IMR-90 (cell line): ENCODE measurements at regions not wholly inside any gene's neighbourhood (a gene's known extent, or its start where the extent isn't known, plus 50 kb on each side); places are given as distances from the start of the nearest gene placed in this dataset.

Source experiments
- ATAC-seq: fragments of 200-7000 bp; cut with Tn5 transposase; 2 replicates; pipeline ENCODE4 v1.9.1; 2020; ENCODE audit warnings: low read depth, mild to moderate bottlenecking, moderate library complexity
- BruUV-seq: library from RNA; stranded (reverse); fragments of 400-500 nt; replicated peaks from 2 replicates; lab custom pipeline; 2021; lab: Mats Ljungman, UMichigan
- CTCF ChIA-PET: fragments of 300-600 bp; formaldehyde crosslinking; extraction: SDS; loops from one replicate; lab custom pipeline; 2021; ENCODE audit warnings: antibody characterized with exemption; lab: Yijun Ruan, JAX
- POLR2A ChIA-PET: fragments of 300-600 bp; sonication (Branson Sonifier 250); formaldehyde crosslinking; loops from one replicate; lab custom pipeline; 2022; ENCODE audit warnings: antibody characterized with exemption; ENCODE audit not compliant: unreplicated experiment; lab: Charles Lee
- DNase-seq: peaks from one replicate; pipeline ENCODE4 v3.0.0; 2013
- H2AFZ ChIP-seq: replicated peaks from 2 replicates; pipeline ENCODE3; 2013; ENCODE audit warnings: low read length, mild to moderate bottlenecking; ENCODE audit not compliant: poor library complexity
- H2AK5ac ChIP-seq: 2 replicates; pipeline ENCODE4 v1.6.1; 2013; ENCODE audit warnings: low read depth, low read length, inconsistent platforms
- H2AK9ac ChIP-seq: replicated peaks from 2 replicates; pipeline ENCODE3; 2013; ENCODE audit warnings: mild to moderate bottlenecking, low read depth, low read length, moderate library complexity; ENCODE audit not compliant: poor library complexity
- H2BK120ac ChIP-seq: 2 replicates; pipeline ENCODE4 v1.6.1; 2013; ENCODE audit warnings: low read depth, low read length, inconsistent platforms
- H2BK15ac ChIP-seq: 3 replicates; pipeline ENCODE4 v1.6.1; 2013; ENCODE audit warnings: low read depth, low read length, inconsistent platforms
- H2BK20ac ChIP-seq: 2 replicates; pipeline ENCODE4 v1.6.1; 2013; ENCODE audit warnings: low read depth, mild to moderate bottlenecking, inconsistent platforms, low read length, moderate library complexity
- H2BK5ac ChIP-seq: 2 replicates; pipeline ENCODE4 v1.6.1; 2013; ENCODE audit warnings: mild to moderate bottlenecking, low read depth, low read length, inconsistent platforms; ENCODE audit not compliant: poor library complexity, severe bottlenecking
- H3K14ac ChIP-seq: replicated peaks from 2 replicates; pipeline ENCODE4 v1.6.1; 2013; ENCODE audit warnings: low read depth, low read length, inconsistent platforms
- H3K18ac ChIP-seq: 2 replicates; pipeline ENCODE4 v1.6.1; 2013; ENCODE audit warnings: low read depth, low read length, control low read depth
- H3K23ac ChIP-seq: 2 replicates; pipeline ENCODE4 v1.6.1; 2013; ENCODE audit warnings: low read depth, low read length, inconsistent platforms
- H3K27ac ChIP-seq: 2 replicates; pipeline ENCODE4 v1.5.1; 2013; ENCODE audit warnings: mild to moderate bottlenecking, control low read depth, low read length; ENCODE audit not compliant: insufficient read depth
- H3K27me3 ChIP-seq: 2 replicates; pipeline ENCODE4 v1.6.1; 2013; ENCODE audit warnings: low read length; ENCODE audit not compliant: control insufficient read depth, insufficient read depth
- H3K36me3 ChIP-seq: 2 replicates; pipeline ENCODE4 v1.6.1; 2013; ENCODE audit warnings: low read length, mixed read lengths; ENCODE audit not compliant: control insufficient read depth, insufficient read depth
- H3K4ac ChIP-seq: 2 replicates; pipeline ENCODE4 v1.6.1; 2013; ENCODE audit warnings: low read depth, low read length, inconsistent platforms
- H3K4me1 ChIP-seq: 2 replicates; pipeline ENCODE4 v1.6.1; 2013; ENCODE audit warnings: low read length, mixed read lengths; ENCODE audit not compliant: control insufficient read depth, insufficient read depth
- H3K4me2 ChIP-seq: 2 replicates; pipeline ENCODE4 v1.6.1; 2013; ENCODE audit warnings: low read depth, mild to moderate bottlenecking, control low read depth, low read length, moderate library complexity
- H3K4me3 ChIP-seq: 2 replicates; pipeline ENCODE4 v1.5.1; 2013; ENCODE audit warnings: low read depth, mild to moderate bottlenecking, control low read depth, low read length, moderate library complexity; ENCODE audit not compliant: insufficient read depth
- H3K56ac ChIP-seq: 2 replicates; pipeline ENCODE4 v1.6.1; 2013; ENCODE audit warnings: low read length, inconsistent platforms; ENCODE audit not compliant: insufficient read depth; ENCODE audit errors: extremely low read depth
- H3K79me1 ChIP-seq, 2 experiments: 2 replicates each; pipeline ENCODE4 v1.6.1; 2013; ENCODE audit warnings: low read length in 2 of 2, inconsistent platforms in 1 of 2, low read depth in 1 of 2
- H3K9ac ChIP-seq: 2 replicates; pipeline ENCODE4 v1.6.1; 2013; ENCODE audit warnings: low read depth, low read length, control low read depth
- H3K9me1 ChIP-seq: 2 replicates; pipeline ENCODE4 v1.6.1; 2013; ENCODE audit warnings: low read length, inconsistent platforms; ENCODE audit not compliant: insufficient read depth
- H3K9me3 ChIP-seq: 2 replicates; pipeline ENCODE4 v1.6.1; 2013; ENCODE audit warnings: low read length; ENCODE audit not compliant: control insufficient read depth, insufficient read depth
- H4K20me1 ChIP-seq: 2 replicates; pipeline ENCODE4 v1.6.1; 2013; ENCODE audit warnings: low read length, inconsistent platforms; ENCODE audit not compliant: insufficient read depth
- H4K5ac ChIP-seq: 2 replicates; pipeline ENCODE4 v1.6.1; 2013; ENCODE audit warnings: mild to moderate bottlenecking, low read depth, low read length, control low read depth
- H4K8ac ChIP-seq, 2 experiments: 2 replicates each; pipeline ENCODE4 v1.6.1; 2013; ENCODE audit warnings: low read depth in 2 of 2, low read length in 2 of 2, control low read depth in 1 of 2, inconsistent platforms in 1 of 2
- H4K91ac ChIP-seq: 2 replicates; pipeline ENCODE4 v1.6.1; 2013; ENCODE audit warnings: low read depth, low read length, inconsistent platforms; ENCODE audit not compliant: insufficient read depth
- RCOR1 ChIP-seq: IDR thresholded peaks from 2 replicates; pipeline ENCODE4 v1.6.1; 2012; ENCODE audit warnings: mild to moderate bottlenecking, low read length, improper control_type of control experiment; ENCODE audit not compliant: insufficient replicate concordance
- WGBS, 2 experiments: methylation state at CpG; one replicate each; pipeline versions ENCODE4 v1.1.5 to v1.1.7; 2013; ENCODE audit warnings: missing lambda C conversion rate in 2 of 2; ENCODE audit not compliant: insufficient read length in 1 of 2; ENCODE audit errors: extremely low coverage in 2 of 2; 5-methylcytosine and 5-hydroxymethylcytosine counted together
- dilution Hi-C: fragments of 300-500 bp; cut with HindIII; formaldehyde crosslinking; loops from one replicate; pipeline ENCODE4 v1.14.3; 2018; ENCODE audit warnings: low sequenced_read_pairs; ENCODE audit not compliant: unreplicated experiment
- in situ Hi-C: fragments of 300-500 bp; cut with MboI; formaldehyde crosslinking; loops from 3 replicates; pipeline ENCODE4 v1.14.3; 2019; ENCODE audit warnings: low sequenced_read_pairs, inconsistent platforms, mixed read lengths
- intact Hi-C: fragments of 100-400 bp; cut with micrococcal nuclease; formaldehyde crosslinking; loops from 2 replicates; pipeline ENCODE4 v1.10.0; 2022

GRCh38 chr9:120182011-120182410 is 398.0 kb downstream of the CDK5RAP2 start:
- H2AK5ac ChIP-seq, result no peak overlapping the region
- dilution Hi-C loops (no loop called here), in situ Hi-C loops (no loop called here), intact Hi-C loops (no loop called here)
- H3K4ac ChIP-seq, result no peak overlapping the region
- H3K56ac ChIP-seq, result no peak overlapping the region
- H3K18ac ChIP-seq, result no peak overlapping the region
- no peak overlapping the region for H2BK20ac ChIP-seq
- no peaks in the 10 kb centered on the region for H3K9me1 ChIP-seq
- H3K27ac ChIP-seq, result no peak overlapping the region
- no peak overlapping the region for H2AFZ ChIP-seq
- no peak overlapping the region for H2BK120ac ChIP-seq
- H2AK9ac ChIP-seq, result no peak overlapping the region
- H4K8ac ChIP-seq, result no peak overlapping the region
- no peak overlapping the region for H2BK5ac ChIP-seq
- no peaks in the 10 kb centered on the region for H4K20me1 ChIP-seq
- H3K4me2 ChIP-seq, result no peak overlapping the region
- H3K4me1 ChIP-seq, result no peaks in the 10 kb centered on the region
- H3K4me3 ChIP-seq, result no peak overlapping the region
- TF ChIP-seq RCOR1, result no peak
- H3K23ac ChIP-seq, result no peak overlapping the region
- no peak for ATAC-seq
- H3K27me3 ChIP-seq, result no peaks in the 10 kb centered on the region
- no peak overlapping the region for H3K9ac ChIP-seq
- CTCF ChIA-PET, result no interaction called here
- H3K79me1 ChIP-seq, result no peaks in the 10 kb centered on the region
- H3K36me3 ChIP-seq, result no peaks in the 10 kb centered on the region
- H3K14ac ChIP-seq, result no peak overlapping the region
- POLR2A ChIA-PET, result no interaction called here
- no peak overlapping the region for H4K5ac ChIP-seq
- H3K9me3 ChIP-seq, result no peaks in the 10 kb centered on the region
- WGBS, 2 experiments, result no CpG with 5 or more reads among the region's 1 CpG
- no peak overlapping the region for H2BK15ac ChIP-seq
- BruUV-seq, result no TSS peak
- no peak overlapping the region for H4K91ac ChIP-seq
- DNase-seq, result no peak
